ENCODE measurements at regions not wholly inside any gene's neighbourhood (a gene's known extent, or its start where the extent isn't known, plus 50 kb on each side); places are given as distances from the start of the nearest gene placed in this dataset.

DNA sequence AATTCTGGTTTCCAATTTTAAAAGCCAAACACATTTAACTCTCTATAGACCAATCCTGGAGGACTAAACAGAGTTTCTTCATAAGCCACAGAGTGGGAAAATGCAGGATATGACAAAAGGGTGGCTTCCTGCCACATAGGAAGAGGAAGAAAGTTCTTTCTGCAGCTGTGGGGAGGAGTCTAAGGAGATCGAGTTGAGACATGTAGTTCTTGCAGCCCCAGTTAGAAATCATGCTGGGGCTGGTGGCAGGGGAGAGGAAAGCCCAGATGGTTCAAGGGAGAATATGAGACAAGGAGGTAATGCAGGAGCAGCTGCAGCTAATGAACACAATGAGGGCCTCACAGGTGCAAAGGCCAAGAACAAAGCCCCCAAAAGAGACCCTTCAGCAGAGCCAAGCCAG, 85.0 kb upstream of the ARID2 start:
- intact Hi-C loops (cut with micrococcal nuclease) = no loop called here
- H3K36me3 ChIP-seq (ENCODE audit: control insufficient read depth in 2 of 2, extremely low read depth in 1 of 2, insufficient read depth in 2 of 2, low read length in 2 of 2) = no peaks in the 10 kb centered on the region
- H4K20me1 ChIP-seq (replicated peaks; ENCODE audit: control insufficient read depth, extremely low read depth, insufficient read depth, low read length) = no peaks in the 10 kb centered on the region
- H3K27me3 ChIP-seq (ENCODE audit: control insufficient read depth in 2 of 2, insufficient read depth in 2 of 2, low read length in 2 of 2) = peaks cover 0 to 10% of the 10 kb centered on the region in 2 experiments
- DNase-seq (ENCODE audit: low read depth, low spot score) (peak; percentile 26), FAIRE-seq (peak; percentile 8)
- peaks cover 12% of the 10 kb centered on the region for H3K4me1 ChIP-seq (ENCODE audit: control insufficient read depth, extremely low read depth, insufficient read depth, low read length)
- H3K4me3 ChIP-seq (replicated peaks in 1 of 3; ENCODE audit: insufficient read depth in 1 of 3, low read depth in 1 of 3, low read length in 3 of 3) = no peak overlapping the region
- peak overlapping the region; percentile 88 for H2AFZ ChIP-seq (ENCODE audit: low read depth, low read length)
- no peak overlapping the region for H3K27ac ChIP-seq (ENCODE audit: insufficient read depth, low read depth, low read length)
- no peaks in the 10 kb centered on the region for H3K9me3 ChIP-seq (replicated peaks; ENCODE audit: control insufficient read depth, insufficient read depth, low read length)
- CTCF ChIA-PET = interaction anchor here (1.2 kb wide), 1 partner anchor 101 kb away, joined by 5 read pairs; no protein-coding TSS in a partner anchor
- POLR2A ChIA-PET = no interaction called here
- dilution Hi-C loops (cut with MboI; ENCODE audit: extremely low pct_ligation_motif_present, low sequenced_read_pairs) = no loop called here
- peak overlapping the region; percentile 47 for H3K4me2 ChIP-seq (ENCODE audit: insufficient read depth, low read length)
- no peak overlapping the region for H3K9ac ChIP-seq (replicated peaks; ENCODE audit: extremely low read depth, insufficient read depth, low read length)
- no peaks in the 10 kb centered on the region for H3K79me2 ChIP-seq (ENCODE audit: control insufficient read depth, insufficient read depth, low read length)
- BruUV-seq (replicated peaks) = no TSS peak
- no peaks in the 10 kb centered on the region for H3K9me1 ChIP-seq (replicated peaks; ENCODE audit: control insufficient read depth, extremely low read depth, insufficient read depth, low read length)
- TF ChIP-seq MYC (IDR thresholded peaks at IDR 0.05; ENCODE audit: low read depth, low read length) (no peak), EZH2 (IDR thresholded peaks at IDR 0.05; ENCODE audit: borderline replicate concordance, low read depth, low read length, severe bottlenecking) (no peak), POLR2AphosphoS5 (IDR thresholded peaks at IDR 0.05; ENCODE audit: insufficient read depth, low read depth, low read length) (peak; percentile 41), GATA2 (IDR thresholded peaks at IDR 0.05; ENCODE audit: insufficient read depth, insufficient read length, low read depth, low read length) (no peak), JUN (IDR thresholded peaks at IDR 0.05; ENCODE audit: borderline replicate concordance, insufficient read depth, insufficient read length, low read depth) (no peak), POLR2A (IDR thresholded peaks at IDR 0.05; ENCODE audit: low read depth, low read length) (no peak)
- TF ChIP-seq, protein P1, sequence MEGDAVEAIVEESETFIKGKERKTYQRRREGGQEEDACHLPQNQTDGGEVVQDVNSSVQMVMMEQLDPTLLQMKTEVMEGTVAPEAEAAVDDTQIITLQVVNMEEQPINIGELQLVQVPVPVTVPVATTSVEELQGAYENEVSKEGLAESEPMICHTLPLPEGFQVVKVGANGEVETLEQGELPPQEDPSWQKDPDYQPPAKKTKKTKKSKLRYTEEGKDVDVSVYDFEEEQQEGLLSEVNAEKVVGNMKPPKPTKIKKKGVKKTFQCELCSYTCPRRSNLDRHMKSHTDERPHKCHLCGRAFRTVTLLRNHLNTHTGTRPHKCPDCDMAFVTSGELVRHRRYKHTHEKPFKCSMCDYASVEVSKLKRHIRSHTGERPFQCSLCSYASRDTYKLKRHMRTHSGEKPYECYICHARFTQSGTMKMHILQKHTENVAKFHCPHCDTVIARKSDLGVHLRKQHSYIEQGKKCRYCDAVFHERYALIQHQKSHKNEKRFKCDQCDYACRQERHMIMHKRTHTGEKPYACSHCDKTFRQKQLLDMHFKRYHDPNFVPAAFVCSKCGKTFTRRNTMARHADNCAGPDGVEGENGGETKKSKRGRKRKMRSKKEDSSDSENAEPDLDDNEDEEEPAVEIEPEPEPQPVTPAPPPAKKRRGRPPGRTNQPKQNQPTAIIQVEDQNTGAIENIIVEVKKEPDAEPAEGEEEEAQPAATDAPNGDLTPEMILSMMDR (IDR thresholded peaks at IDR 0.05; ENCODE audit: extremely low read depth in 1 of 2, insufficient read depth in 1 of 2, low read depth in 1 of 2, low read length in 2 of 2) = no peak

Measured in endothelial cell of umbilical vein (primary cell).